Liver (tissue), 8 donors: ENCODE measurements at regions not wholly inside any gene's neighbourhood (a gene's known extent, or its start where the extent isn't known, plus 50 kb on each side); places are given as distances from the start of the nearest gene placed in this dataset.

Experiments
- DNase-seq: peaks from one replicate; pipeline ENCODE4 v3.0.0-alpha.2; 2017; ENCODE audit warnings: low spot score
- H3K27ac ChIP-seq, 2 donors: one replicate each; pipeline ENCODE4 v1.7.0; 2013; ENCODE audit warnings: inconsistent platforms in 2 of 2, low read length in 2 of 2, control low read depth in 1 of 2, low read depth in 1 of 2, mild to moderate bottlenecking in 1 of 2
- H3K27me3 ChIP-seq, 4 donors: one replicate each; pipeline versions ENCODE4 v1.6.1 to v1.7.0; 2013; ENCODE audit warnings: low read length in 3 of 4, inconsistent platforms in 1 of 4, mild to moderate bottlenecking in 1 of 4, moderate library complexity in 1 of 4; ENCODE audit not compliant: control insufficient read depth in 4 of 4, insufficient read depth in 4 of 4
- H3K36me3 ChIP-seq, 4 donors: one replicate each; pipeline versions ENCODE4 v1.6.1 to v1.7.0; 2013; ENCODE audit warnings: low read length in 3 of 4, mild to moderate bottlenecking in 3 of 4, low read depth in 1 of 4, moderate library complexity in 1 of 4; ENCODE audit not compliant: control insufficient read depth in 4 of 4, insufficient read depth in 3 of 4
- H3K4me1 ChIP-seq, 4 donors: one replicate each; pipeline versions ENCODE4 v1.6.1 to v1.7.0; 2013; ENCODE audit warnings: low read length in 3 of 4, mild to moderate bottlenecking in 3 of 4, moderate library complexity in 1 of 4; ENCODE audit not compliant: control insufficient read depth in 4 of 4, insufficient read depth in 4 of 4
- H3K4me3 ChIP-seq, 3 donors: one replicate each; pipeline versions ENCODE4 v1.6.1 to v1.7.0; 2013; ENCODE audit warnings: low read length in 3 of 3, control low read depth in 1 of 3, low read depth in 1 of 3, mild to moderate bottlenecking in 1 of 3
- H3K9ac ChIP-seq, 2 donors: one replicate each; pipeline ENCODE4 v1.7.0; 2013; ENCODE audit warnings: low read length in 2 of 2, mild to moderate bottlenecking in 2 of 2, moderate library complexity in 2 of 2, control low read depth in 1 of 2, low read depth in 1 of 2
- H3K9me3 ChIP-seq, 4 donors: one replicate each; pipeline versions ENCODE4 v1.6.1 to v1.7.0; 2013; ENCODE audit warnings: low read length in 3 of 4; ENCODE audit not compliant: control insufficient read depth in 4 of 4
- CTCF ChIP-seq: fragments of 150-350 bp; IDR thresholded peaks from 2 replicates; pipeline ENCODE4 v1.5.1; 2017; ENCODE audit warnings: improper control_type of control experiment, low read depth, low read length; ENCODE audit not compliant: missing input control
- EGR1 ChIP-seq, 2 donors: IDR thresholded peaks; 2 replicates each; pipeline ENCODE4 v1.6.1; 2016 to 2018; ENCODE audit warnings: antibody characterized with exemption in 2 of 2, low read depth in 2 of 2
- FOXA1 ChIP-seq: IDR thresholded peaks from 2 replicates; pipeline ENCODE4 v1.6.1; 2016; ENCODE audit warnings: antibody characterized with exemption
- FOXA2 ChIP-seq: IDR thresholded peaks from 2 replicates; pipeline ENCODE4 v1.6.1; 2016; ENCODE audit warnings: antibody characterized with exemption
- GABPA ChIP-seq, 2 donors: IDR thresholded peaks in 1 of 2; conservative IDR thresholded peaks in 1 of 2; 2 replicates each; pipeline ENCODE4 v1.6.1; 2016; ENCODE audit warnings: antibody characterized with exemption in 2 of 2, mild to moderate bottlenecking in 1 of 2, moderate library complexity in 1 of 2
- HNF4A ChIP-seq, 2 donors: conservative IDR thresholded peaks; 2 replicates each; pipeline ENCODE4 v1.6.1; 2016; ENCODE audit warnings: antibody characterized with exemption in 2 of 2, mild to moderate bottlenecking in 2 of 2
- HNF4G ChIP-seq: IDR thresholded peaks from 2 replicates; pipeline ENCODE4 v1.6.1; 2016; ENCODE audit warnings: antibody characterized with exemption
- JUND ChIP-seq, 2 donors: IDR thresholded peaks; 2 replicates each; pipeline ENCODE4 v1.6.1; 2016; ENCODE audit warnings: antibody characterized with exemption in 2 of 2
- NR2F2 ChIP-seq: IDR thresholded peaks from 2 replicates; pipeline ENCODE4 v1.6.1; 2016; ENCODE audit warnings: antibody characterized with exemption
- RAD21 ChIP-seq, 2 donors: IDR thresholded peaks; 2 replicates each; pipeline ENCODE4 v1.6.1; 2016; ENCODE audit warnings: antibody characterized with exemption in 2 of 2, mild to moderate bottlenecking in 2 of 2
- REST ChIP-seq: IDR thresholded peaks from 2 replicates; pipeline ENCODE4 v1.6.1; 2016; ENCODE audit warnings: antibody characterized with exemption, mild to moderate bottlenecking
- RXRA ChIP-seq, 2 donors: IDR thresholded peaks; 2 replicates each; pipeline ENCODE4 v1.6.1; 2017 to 2018; ENCODE audit warnings: antibody characterized with exemption in 2 of 2, mild to moderate bottlenecking in 1 of 2
- SP1 ChIP-seq: IDR thresholded peaks from 2 replicates; pipeline ENCODE4 v1.6.1; 2018; ENCODE audit warnings: antibody characterized with exemption, mild to moderate bottlenecking
- TAF1 ChIP-seq: conservative IDR thresholded peaks from 2 replicates; pipeline ENCODE4 v1.6.1; 2016; ENCODE audit warnings: antibody characterized with exemption, mild to moderate bottlenecking
- YY1 ChIP-seq: IDR thresholded peaks from 2 replicates; pipeline ENCODE4 v1.6.1; 2016; ENCODE audit warnings: antibody characterized with exemption, mild to moderate bottlenecking
- ZBTB33 ChIP-seq: IDR thresholded peaks from 2 replicates; pipeline ENCODE4 v1.6.1; 2016; ENCODE audit warnings: antibody characterized with exemption
- WGBS: extraction: QIAGEN DNeasy Blood & Tissue Kit; methylation state at CpG from one replicate; pipeline ENCODE4 v1.1.7; 2013; 5-methylcytosine and 5-hydroxymethylcytosine counted together
- TF ChIP-seq, protein P1 (sequence below): IDR thresholded peaks from 2 replicates; pipeline ENCODE4 v1.6.1; 2016; ENCODE audit warnings: antibody characterized with exemption
- TF ChIP-seq, protein P2 (sequence below): IDR thresholded peaks from 2 replicates; pipeline ENCODE4 v1.6.1; 2016; ENCODE audit warnings: antibody characterized with exemption
- donor health status: healthy.
- donor health status: healthy.
- donor health status: healthy.
- donor health status: healthy.
- donor health status: healthy.

GRCh38 chr7:431041-431440 is 88.6 kb downstream of the PDGFA start:
- TF ChIP-seq TAF1: no peak
- no peak for TF ChIP-seq CTCF
- 88% methylated on average over 24 of the region's 24 CpGs for WGBS
- Histone ChIP-seq H3K4me1 (no peaks in the 10 kb centered on the region), H3K27me3 (no peaks in the 10 kb centered on the region), H3K27ac (no peak overlapping the region), H3K9ac (no peak overlapping the region), H3K4me3 (no peak overlapping the region), H3K9me3 (no peaks in the 10 kb centered on the region), H3K36me3 (no peaks in the 10 kb centered on the region)
- DNase-seq: no peak

DNA sequence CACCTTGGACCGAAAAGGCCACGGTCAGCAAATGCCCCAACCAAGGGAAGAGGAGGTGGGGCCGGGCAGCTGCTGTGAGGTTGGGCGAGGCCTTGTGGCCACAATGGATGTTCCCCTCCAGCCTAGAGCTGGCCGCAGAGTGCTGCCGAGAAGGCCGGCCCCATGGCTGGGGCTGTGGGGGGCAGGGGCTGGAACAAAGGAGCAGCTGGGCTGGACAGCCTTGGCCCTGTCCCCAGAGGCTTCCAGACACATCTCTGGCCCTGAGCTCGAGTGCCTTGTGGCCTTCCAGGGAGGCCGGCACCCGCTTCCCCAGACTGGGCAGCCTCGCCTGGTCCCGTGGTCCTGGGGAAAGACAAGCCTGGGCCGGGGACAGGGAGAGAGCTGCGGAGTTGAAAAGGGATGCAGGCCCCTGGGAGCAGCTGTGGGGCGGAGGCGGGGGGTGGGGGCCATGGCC is 88.0 kb downstream of the PDGFA start:
- no peak for TF ChIP-seq CTCF
- TF ChIP-seq NR2F2: no peak
- TF ChIP-seq TAF1: no peak
- TF ChIP-seq RXRA (IDR thresholded peaks at IDR 0.05): no peak
- no peak for TF ChIP-seq FOXA1
- TF ChIP-seq, protein P1, sequence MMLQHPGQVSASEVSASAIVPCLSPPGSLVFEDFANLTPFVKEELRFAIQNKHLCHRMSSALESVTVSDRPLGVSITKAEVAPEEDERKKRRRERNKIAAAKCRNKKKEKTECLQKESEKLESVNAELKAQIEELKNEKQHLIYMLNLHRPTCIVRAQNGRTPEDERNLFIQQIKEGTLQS: no peak
- no peak for TF ChIP-seq ZBTB33
- TF ChIP-seq GABPA (IDR thresholded peaks at IDR 0.05 in 1 of 2, conservative IDR thresholded peaks at IDR 0.05 in 1 of 2): no peak
- TF ChIP-seq REST: no peak
- TF ChIP-seq, protein P2, sequence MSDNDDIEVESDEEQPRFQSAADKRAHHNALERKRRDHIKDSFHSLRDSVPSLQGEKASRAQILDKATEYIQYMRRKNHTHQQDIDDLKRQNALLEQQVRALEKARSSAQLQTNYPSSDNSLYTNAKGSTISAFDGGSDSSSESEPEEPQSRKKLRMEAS: no peak
- TF ChIP-seq SP1: no peak
- TF ChIP-seq FOXA2: no peak
- no peak for TF ChIP-seq RAD21 (IDR thresholded peaks at IDR 0.05)
- no peak for TF ChIP-seq EGR1 (IDR thresholded peaks at IDR 0.05; ENCODE audit: low read depth in 2 of 2)
- no peak for TF ChIP-seq HNF4G
- TF ChIP-seq HNF4A (conservative IDR thresholded peaks at IDR 0.05): no peak
- TF ChIP-seq JUND (IDR thresholded peaks at IDR 0.05): no peak
- no peak for TF ChIP-seq YY1
- H3K9ac ChIP-seq: no peak overlapping the region
- DNase-seq: no peak
- H3K27me3 ChIP-seq: no peaks in the 10 kb centered on the region
- no peaks in the 10 kb centered on the region for H3K4me1 ChIP-seq
- no peaks in the 10 kb centered on the region for H3K9me3 ChIP-seq
- H3K4me3 ChIP-seq: no peak overlapping the region
- no peak overlapping the region for H3K27ac ChIP-seq
- no peaks in the 10 kb centered on the region for H3K36me3 ChIP-seq
- 87% methylated on average over 16 of the region's 16 CpGs for WGBS
